Panc1 (cell line): ENCODE measurements at regions not wholly inside any gene's neighbourhood (a gene's known extent, or its start where the extent isn't known, plus 50 kb on each side); places are given as distances from the start of the nearest gene placed in this dataset.
A peak's percentile ranks its signal among the peaks of the same experiment; 100 is the strongest.
"Not testable (repeated sequence)": the region's sequence is repeated elsewhere in the genome, so short reads cannot be mapped to it uniquely, and the experiment has no call there.

Experiments
- ATAC-seq: fragments of 200-7000 bp; cut with Tn5 transposase; 2 replicates; pipeline ENCODE4 v1.9.1; 2020; ENCODE audit warnings: mild to moderate bottlenecking, moderate library complexity
- BruUV-seq: library from RNA; stranded (reverse); fragments of 400-500 nt; replicated peaks from 2 replicates; lab custom pipeline; 2021; lab: Mats Ljungman, UMichigan
- CTCF ChIA-PET: fragments of 300-600 bp; sonication (Branson Sonifier 250); formaldehyde crosslinking; loops from one replicate; lab custom pipeline; 2022; ENCODE audit warnings: antibody characterized with exemption; lab: Charles Lee
- POLR2A ChIA-PET: fragments of 300-600 bp; sonication (Branson Sonifier 250); formaldehyde crosslinking; loops from one replicate; lab custom pipeline; 2022; ENCODE audit warnings: antibody characterized with exemption; lab: Charles Lee
- DNase-seq: peaks from one replicate; pipeline ENCODE4 v3.0.0-alpha.2; 2010; ENCODE audit warnings: low read depth, low spot score
- H3K27ac ChIP-seq: 2 replicates; pipeline ENCODE4 v1.5.1; 2011; ENCODE audit warnings: mild to moderate bottlenecking, low read length, inconsistent platforms
- H3K27me3 ChIP-seq: fragments of 200-500 bp; sonication (Bioruptor generic); 2 replicates; pipeline ENCODE4 v1.6.0; 2014; ENCODE audit warnings: low read length, inconsistent platforms; ENCODE audit not compliant: control insufficient read depth, insufficient read depth
- H3K36me3 ChIP-seq: fragments of 200-500 bp; sonication (Bioruptor generic); 2 replicates; pipeline ENCODE4 v1.5.1; 2014; ENCODE audit warnings: inconsistent platforms, mild to moderate bottlenecking, low read length, moderate library complexity; ENCODE audit not compliant: control insufficient read depth, insufficient read depth
- H3K4me1 ChIP-seq: 2 replicates; pipeline ENCODE4 v1.5.1; 2011; ENCODE audit warnings: inconsistent platforms, mild to moderate bottlenecking, low read length, moderate library complexity; ENCODE audit not compliant: control insufficient read depth, insufficient read depth
- H3K4me3 ChIP-seq, 2 experiments: 2 replicates each; pipeline ENCODE4 v1.5.1; 2011 to 2012; ENCODE audit warnings: low read depth in 2 of 2, low read length in 2 of 2, mild to moderate bottlenecking in 2 of 2, inconsistent platforms in 1 of 2, moderate library complexity in 1 of 2
- H3K9me3 ChIP-seq: fragments of 200-500 bp; sonication (Bioruptor generic); 2 replicates; pipeline ENCODE4 v1.5.1; 2014; ENCODE audit warnings: low read depth, mild to moderate bottlenecking, inconsistent platforms, low read length, moderate library complexity; ENCODE audit not compliant: control insufficient read depth, insufficient read depth
- CTCF ChIP-seq: fragments of 450-650 bp; IDR thresholded peaks from 2 replicates; pipeline ENCODE4 v1.5.1; 2017; ENCODE audit warnings: mild to moderate bottlenecking
- POLR2AphosphoS5 ChIP-seq: IDR thresholded peaks from 2 replicates; pipeline ENCODE4 v1.6.1; 2012; ENCODE audit warnings: mild to moderate bottlenecking, low read depth, low read length, moderate library complexity
- REST ChIP-seq, 2 experiments: IDR thresholded peaks; 2 replicates each; pipeline ENCODE4 v1.6.1; 2011 to 2012; ENCODE audit warnings: low read depth in 2 of 2, control low read depth in 1 of 2, low read length in 1 of 2, mild to moderate bottlenecking in 1 of 2, moderate library complexity in 1 of 2; ENCODE audit not compliant: insufficient read depth in 1 of 2
- SIN3A ChIP-seq: IDR thresholded peaks from 2 replicates; pipeline ENCODE4 v1.6.1; 2012; ENCODE audit warnings: low read depth, mild to moderate bottlenecking, low read length, moderate library complexity, borderline replicate concordance; ENCODE audit not compliant: insufficient read depth
- TCF7L2 ChIP-seq: IDR thresholded peaks from 2 replicates; pipeline ENCODE4 v1.6.1; 2011; ENCODE audit warnings: mild to moderate bottlenecking, low read depth, low read length, inconsistent platforms
- in situ Hi-C: cut with HindIII; loops from 2 replicates; pipeline ENCODE4 v1.10.0; 2016; ENCODE audit warnings: low sequenced_read_pairs, low pct_unique_long_range_greater_than_20kb
- intact Hi-C: fragments of 100-400 bp; cut with micrococcal nuclease; formaldehyde crosslinking; loops from one replicate; pipeline ENCODE4 v1.10.0; 2022; ENCODE audit not compliant: unreplicated experiment

GRCh38 chr11:128036556-128037093 is 550.7 kb downstream of the ETS1 start:
- in situ Hi-C loops (no loop called here), intact Hi-C loops (loop anchor here (10.0 kb wide), 2 partner anchors 248 to 468 kb away; no protein-coding TSS in a partner anchor)
- Histone ChIP-seq H3K27me3 (no peaks in the 10 kb centered on the region; the same call in 1 of the 2 replicates), H3K4me1 (no peaks in the 10 kb centered on the region; the same call in 1 of the 2 replicates), H3K27ac (no peak overlapping the region), H3K9me3 (no peaks in the 10 kb centered on the region), H3K36me3 (no peaks in the 10 kb centered on the region), H3K4me3 (no peak overlapping the region)
- POLR2A ChIA-PET, result no interaction called here
- ATAC-seq, result no peak
- no TSS peak for BruUV-seq
- DNase-seq, result no peak
- CTCF ChIA-PET, result interaction anchor here (1.6 kb wide), 1 partner anchor 595 kb away, joined by 4 read pairs; no protein-coding TSS in a partner anchor
- no peak for TF ChIP-seq TCF7L2

DNA sequence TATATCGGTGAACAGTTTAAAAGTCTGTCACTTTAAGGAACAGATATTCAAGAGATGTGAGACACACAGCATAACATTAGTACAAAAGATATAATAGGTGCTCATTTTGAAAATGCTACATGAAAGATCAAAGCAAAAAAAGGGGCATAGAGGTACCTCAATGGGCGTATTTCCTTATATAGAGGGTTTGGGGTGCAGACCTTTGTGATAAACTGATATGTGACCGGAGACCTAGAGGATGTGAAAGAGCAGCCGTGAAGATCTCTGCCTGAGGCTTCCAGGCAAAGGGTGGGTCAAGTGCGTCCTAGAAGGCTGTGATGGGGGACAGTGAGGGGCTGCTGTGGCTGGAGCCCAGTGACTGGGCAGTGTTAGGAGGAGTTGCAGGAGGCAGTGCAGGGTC is 551.4 kb downstream of the ETS1 start:
- BruUV-seq, result no TSS peak
- ChIA-PET POLR2A (no interaction called here), CTCF (no interaction called here)
- H3K9me3 ChIP-seq, result no peaks in the 10 kb centered on the region
- H3K4me1 ChIP-seq, result no peaks in the 10 kb centered on the region; the same call in 1 of the 2 replicates
- TF ChIP-seq REST (IDR thresholded peaks at IDR 0.05; ENCODE audit: insufficient read depth in 1 of 2, low read depth in 2 of 2, low read length in 1 of 2) (no peak), TCF7L2 (no peak), SIN3A (no peak), POLR2AphosphoS5 (no peak), CTCF (no peak)
- intact Hi-C loops, result loop anchor here (10.0 kb wide), 2 partner anchors 249 to 469 kb away; no protein-coding TSS in a partner anchor
- H3K27me3 ChIP-seq, result no peaks in the 10 kb centered on the region; the same call in 1 of the 2 replicates
- in situ Hi-C loops, result no loop called here
- DNase-seq, result no peak
- no peak for ATAC-seq
- H3K36me3 ChIP-seq, result no peaks in the 10 kb centered on the region
- H3K27ac ChIP-seq, result no peak overlapping the region
- no peak overlapping the region for H3K4me3 ChIP-seq

DNA sequence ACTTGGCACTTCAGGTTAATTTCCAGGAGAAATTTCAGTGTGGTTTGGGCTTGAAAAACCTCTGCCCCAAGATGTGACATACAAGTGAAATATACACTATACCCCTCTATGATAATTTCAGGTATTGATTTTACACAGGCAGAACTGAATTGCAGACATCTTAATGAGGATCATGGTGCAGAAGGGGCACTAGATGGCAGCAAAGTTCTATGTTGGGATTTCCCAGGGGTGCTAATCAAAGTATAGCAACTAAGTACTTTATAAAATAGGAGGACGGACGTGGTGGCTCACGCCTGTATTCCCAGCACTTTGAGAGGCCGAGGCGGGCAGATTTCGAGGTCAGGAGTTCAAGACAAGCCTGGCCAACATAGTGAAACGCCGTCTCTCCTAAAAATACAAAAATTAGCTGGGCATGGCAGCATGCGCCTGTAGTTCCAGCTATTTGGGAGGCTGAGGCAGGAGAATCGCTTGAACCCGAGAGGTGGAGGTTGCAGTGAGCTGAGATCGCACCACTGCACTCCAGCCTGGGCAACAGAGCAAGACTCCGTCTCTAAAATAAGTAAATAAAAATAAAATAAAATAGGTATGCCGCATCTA is 555.7 kb downstream of the ETS1 start:
- peak; percentile 90 for TF ChIP-seq CTCF
- in situ Hi-C loops, result not testable (repeated sequence)
- CTCF ChIA-PET, result interaction anchor here (0.6 kb wide), 1 partner anchor 21 kb away, joined by 3 read pairs; no protein-coding TSS in a partner anchor

More for the DNA sequence above, 555.7 kb downstream of the ETS1 start:
- H3K36me3 ChIP-seq, H3K27ac ChIP-seq, BruUV-seq, H3K4me3 ChIP-seq, H3K9me3 ChIP-seq, POLR2A ChIA-PET, H3K4me1 ChIP-seq, H3K27me3 ChIP-seq: not testable (repeated sequence)
- ATAC-seq (peak; percentile 93), DNase-seq (peak; percentile 60)
- intact Hi-C loops, result loop anchor here (1.0 to 10.0 kb wide), 5 partner anchors 127 to 816 kb away; no protein-coding TSS in a partner anchor
